GM12864 (cell line): ENCODE measurements at regions not wholly inside any gene's neighbourhood (a gene's known extent, or its start where the extent isn't known, plus 50 kb on each side); places are given as distances from the start of the nearest gene placed in this dataset.

ENCODE experiments used
- DNase-seq: peaks from one replicate; pipeline ENCODE4 v3.0.0-alpha.2; 2011; ENCODE audit warnings: low read depth
- H3K4me3 ChIP-seq: 2 replicates; pipeline ENCODE4 v1.5.1; 2011; ENCODE audit warnings: mild to moderate bottlenecking, low read depth, low read length, control low read depth
- CTCF ChIP-seq: IDR thresholded peaks from 2 replicates; pipeline ENCODE4 v1.5.1; 2011; ENCODE audit warnings: low read depth, mild to moderate bottlenecking, moderate library complexity, low read length, control low read depth, inconsistent platforms; ENCODE audit errors: missing control alignments

GRCh38 chrY:19484997-19485396 is 259.5 kb downstream of the KDM5D start:
- no peak overlapping the region for H3K4me3 ChIP-seq
- DNase-seq, result no peak
- TF ChIP-seq CTCF, result no peak

- DNase-seq, result no peak
- no peak overlapping the region for H3K4me3 ChIP-seq
- no peak for TF ChIP-seq CTCF
Observed at GRCh38 chrY:19479141-19479540, 265.4 kb downstream of the KDM5D start.

- no peak for DNase-seq
- TF ChIP-seq CTCF, result no peak
Observed at GRCh38 chrY:19477959-19478358, 266.6 kb downstream of the KDM5D start.

GRCh38 chrY:19465809-19466208 is 278.7 kb downstream of the KDM5D start:
- DNase-seq, result no peak
- no peak overlapping the region for H3K4me3 ChIP-seq
- no peak for TF ChIP-seq CTCF

More at GRCh38 chrY:19477959-19478358, 266.6 kb downstream of the KDM5D start:
- H3K4me3 ChIP-seq, result no peak overlapping the region

GRCh38 chrY:19456855-19457448 is 287.6 kb downstream of the KDM5D start:
- TF ChIP-seq CTCF, result no peak
- DNase-seq, result no peak
- H3K4me3 ChIP-seq, result no peak overlapping the region

GRCh38 chrY:19433059-19433458 is 311.5 kb downstream of the KDM5D start:
- H3K4me3 ChIP-seq, result no peak overlapping the region
- TF ChIP-seq CTCF, result peak; percentile 49
- DNase-seq, result peak; percentile 19
